Stimulated activated CD8-positive, alpha-beta memory T cell treated with anti-CD3 and anti-CD28 coated beads, Interleukin-7, amount 100 ng/mL, for 1 hour (primary cell): ENCODE measurements at regions not wholly inside any gene's neighbourhood (a gene's known extent, or its start where the extent isn't known, plus 50 kb on each side); places are given as distances from the start of the nearest gene placed in this dataset.
"Not testable (repeated sequence)": the region's sequence is repeated elsewhere in the genome, so short reads cannot be mapped to it uniquely, and the experiment has no call there.

Experiments
- DNase-seq, 2 donors: peaks; one replicate each; pipeline ENCODE4 v3.0.0-alpha.2; 2020; ENCODE audit warnings: low read depth in 2 of 2

- no peak for DNase-seq
These were observed 463.8 kb upstream of the SLC8A1 start for GRCh38 chr2:40915651-40916050.

- DNase-seq = no peak
These were observed 483.5 kb upstream of the SLC8A1 start for GRCh38 chr2:40935349-40935748.

GRCh38 chr2:40937284-40937683, 485.4 kb upstream of the SLC8A1 start:
- no peak for DNase-seq

- no peak for DNase-seq
These were observed 501.5 kb upstream of the SLC8A1 start for GRCh38 chr2:40953341-40953740.

- no peak for DNase-seq
These were observed 503.2 kb upstream of the SLC8A1 start for GRCh38 chr2:40955042-40955441.

- no peak for DNase-seq
These were observed 503.7 kb upstream of the SLC8A1 start for GRCh38 chr2:40955635-40956034.

GRCh38 chr2:40957508-40957907, 505.6 kb upstream of the SLC8A1 start:
- no peak for DNase-seq

GRCh38 chr2:40962026-40962425, 510.1 kb upstream of the SLC8A1 start:
- no peak for DNase-seq

GRCh38 chr2:40964509-40965250, 512.8 kb upstream of the SLC8A1 start:
- no peak for DNase-seq

- no peak for DNase-seq
These were observed 515.6 kb upstream of the SLC8A1 start for GRCh38 chr2:40967451-40967850.

- DNase-seq = no peak
These were observed 523.3 kb upstream of the SLC8A1 start for GRCh38 chr2:40975151-40975550.

GRCh38 chr2:40997362-40997761, 545.5 kb upstream of the SLC8A1 start:
- no peak for DNase-seq

- no peak for DNase-seq
These were observed 548.5 kb upstream of the SLC8A1 start for GRCh38 chr2:41000374-41000773.

- no peak for DNase-seq
These were observed 549.0 kb upstream of the SLC8A1 start for GRCh38 chr2:41000906-41001305.

- DNase-seq = no peak
These were observed 552.8 kb upstream of the SLC8A1 start for GRCh38 chr2:41004700-41005099.

- DNase-seq = no peak
These were observed 568.5 kb upstream of the SLC8A1 start for GRCh38 chr2:41020358-41020757.

- no peak for DNase-seq
These were observed 572.9 kb upstream of the SLC8A1 start for GRCh38 chr2:41024816-41025215.

GRCh38 chr2:41026613-41027012, 574.7 kb upstream of the SLC8A1 start:
- DNase-seq = no peak

GRCh38 chr2:41027095-41027494, 575.2 kb upstream of the SLC8A1 start:
- DNase-seq = no peak

- DNase-seq = no peak
These were observed 579.4 kb upstream of the SLC8A1 start for GRCh38 chr2:41031282-41031681.

- no peak for DNase-seq
These were observed 580.8 kb upstream of the SLC8A1 start for GRCh38 chr2:41032715-41033114.

- no peak for DNase-seq
These were observed 581.2 kb upstream of the SLC8A1 start for GRCh38 chr2:41033127-41033526.

GRCh38 chr2:41038408-41038807, 586.5 kb upstream of the SLC8A1 start:
- DNase-seq = no peak

GRCh38 chr2:41039750-41040149, 587.9 kb upstream of the SLC8A1 start:
- DNase-seq = not testable (repeated sequence)
